ENCODE measurements at regions not wholly inside any gene's neighbourhood (a gene's known extent, or its start where the extent isn't known, plus 50 kb on each side); places are given as distances from the start of the nearest gene placed in this dataset.

GRCh38 chr3:64406271-64406670, 181.0 kb upstream of the PRICKLE2 start:
- Histone ChIP-seq H3K4me3 (ENCODE audit: low read length) (no peak overlapping the region), H3K9me3 (replicated peaks; ENCODE audit: low read length) (no peaks in the 10 kb centered on the region), H3K27me3 (ENCODE audit: control insufficient read depth, insufficient read depth, low read length) (peaks cover 3% of the 10 kb centered on the region)

GRCh38 chr3:64405211-64405835, 180.1 kb upstream of the PRICKLE2 start:
- H3K4me3 ChIP-seq (ENCODE audit: low read length) = no peak overlapping the region
- no peaks in the 10 kb centered on the region for H3K36me3 ChIP-seq (ENCODE audit: insufficient read depth, low read length)
- H3K4me2 ChIP-seq (ENCODE audit: low read length) = no peak overlapping the region
- no peak overlapping the region for H3K9ac ChIP-seq (ENCODE audit: low read depth, low read length)
- H3K9me3 ChIP-seq (replicated peaks; ENCODE audit: low read length) = no peaks in the 10 kb centered on the region
- no peaks in the 10 kb centered on the region for H3K4me1 ChIP-seq (ENCODE audit: control insufficient read depth, insufficient read depth, low read length)
- H3K27me3 ChIP-seq (ENCODE audit: control insufficient read depth, insufficient read depth, low read length) = peaks cover 3% of the 10 kb centered on the region

More at GRCh38 chr3:64406271-64406670, 181.0 kb upstream of the PRICKLE2 start:
- Histone ChIP-seq H3K36me3 (ENCODE audit: insufficient read depth, low read length) (no peaks in the 10 kb centered on the region), H3K9ac (ENCODE audit: low read depth, low read length) (no peak overlapping the region), H3K4me2 (ENCODE audit: low read length) (no peak overlapping the region), H3K4me1 (ENCODE audit: control insufficient read depth, insufficient read depth, low read length) (no peaks in the 10 kb centered on the region)

GRCh38 chr3:64400706-64401105, 175.4 kb upstream of the PRICKLE2 start:
- Histone ChIP-seq H3K36me3 (ENCODE audit: insufficient read depth, low read length) (no peaks in the 10 kb centered on the region), H3K9me3 (replicated peaks; ENCODE audit: low read length) (no peaks in the 10 kb centered on the region), H3K4me1 (ENCODE audit: control insufficient read depth, insufficient read depth, low read length) (no peaks in the 10 kb centered on the region), H3K9ac (ENCODE audit: low read depth, low read length) (no peak overlapping the region), H3K4me3 (ENCODE audit: low read length) (no peak overlapping the region), H3K27me3 (ENCODE audit: control insufficient read depth, insufficient read depth, low read length) (peaks cover 3% of the 10 kb centered on the region), H3K4me2 (ENCODE audit: low read length) (no peak overlapping the region)

- Histone ChIP-seq H3K4me2 (ENCODE audit: low read length) (no peak overlapping the region), H3K36me3 (ENCODE audit: insufficient read depth, low read length) (no peaks in the 10 kb centered on the region), H3K27me3 (ENCODE audit: control insufficient read depth, insufficient read depth, low read length) (no peaks in the 10 kb centered on the region), H3K4me1 (ENCODE audit: control insufficient read depth, insufficient read depth, low read length) (no peaks in the 10 kb centered on the region), H3K9me3 (replicated peaks; ENCODE audit: low read length) (no peaks in the 10 kb centered on the region), H3K9ac (ENCODE audit: low read depth, low read length) (no peak overlapping the region), H3K4me3 (ENCODE audit: low read length) (no peak overlapping the region)
Observed at GRCh38 chr3:64399205-64399800, 174.0 kb upstream of the PRICKLE2 start.

- Histone ChIP-seq H3K36me3 (ENCODE audit: insufficient read depth, low read length) (no peaks in the 10 kb centered on the region), H3K4me3 (ENCODE audit: low read length) (no peak overlapping the region), H3K4me2 (ENCODE audit: low read length) (no peak overlapping the region), H3K9ac (ENCODE audit: low read depth, low read length) (no peak overlapping the region), H3K9me3 (replicated peaks; ENCODE audit: low read length) (no peaks in the 10 kb centered on the region), H3K4me1 (ENCODE audit: control insufficient read depth, insufficient read depth, low read length) (no peaks in the 10 kb centered on the region), H3K27me3 (ENCODE audit: control insufficient read depth, insufficient read depth, low read length) (no peaks in the 10 kb centered on the region)
Observed at GRCh38 chr3:64398476-64398875, 173.2 kb upstream of the PRICKLE2 start.

- no peaks in the 10 kb centered on the region for H3K9me3 ChIP-seq (replicated peaks; ENCODE audit: low read length)
- no peaks in the 10 kb centered on the region for H3K27me3 ChIP-seq (ENCODE audit: control insufficient read depth, insufficient read depth, low read length)
- no peak overlapping the region for H3K9ac ChIP-seq (ENCODE audit: low read depth, low read length)
- H3K4me1 ChIP-seq (ENCODE audit: control insufficient read depth, insufficient read depth, low read length) = no peaks in the 10 kb centered on the region
- no peaks in the 10 kb centered on the region for H3K36me3 ChIP-seq (ENCODE audit: insufficient read depth, low read length)
- H3K4me3 ChIP-seq (ENCODE audit: low read length) = no peak overlapping the region
- H3K4me2 ChIP-seq (ENCODE audit: low read length) = no peak overlapping the region
Observed at GRCh38 chr3:64398006-64398405, 172.7 kb upstream of the PRICKLE2 start.

GRCh38 chr3:64397573-64397972, 172.3 kb upstream of the PRICKLE2 start:
- H3K4me2 ChIP-seq (ENCODE audit: low read length) = no peak overlapping the region
- H3K27me3 ChIP-seq (ENCODE audit: control insufficient read depth, insufficient read depth, low read length) = no peaks in the 10 kb centered on the region
- H3K4me1 ChIP-seq (ENCODE audit: control insufficient read depth, insufficient read depth, low read length) = no peaks in the 10 kb centered on the region
- no peaks in the 10 kb centered on the region for H3K9me3 ChIP-seq (replicated peaks; ENCODE audit: low read length)
- H3K36me3 ChIP-seq (ENCODE audit: insufficient read depth, low read length) = no peaks in the 10 kb centered on the region
- H3K4me3 ChIP-seq (ENCODE audit: low read length) = no peak overlapping the region
- no peak overlapping the region for H3K9ac ChIP-seq (ENCODE audit: low read depth, low read length)

GRCh38 chr3:64395490-64395889, 170.2 kb upstream of the PRICKLE2 start:
- no peak overlapping the region for H3K9ac ChIP-seq (ENCODE audit: low read depth, low read length)
- no peaks in the 10 kb centered on the region for H3K36me3 ChIP-seq (ENCODE audit: insufficient read depth, low read length)
- peaks cover 3% of the 10 kb centered on the region for H3K4me1 ChIP-seq (ENCODE audit: control insufficient read depth, insufficient read depth, low read length)
- no peak overlapping the region for H3K4me2 ChIP-seq (ENCODE audit: low read length)
- no peaks in the 10 kb centered on the region for H3K9me3 ChIP-seq (replicated peaks; ENCODE audit: low read length)
- no peak overlapping the region for H3K4me3 ChIP-seq (ENCODE audit: low read length)
- H3K27me3 ChIP-seq (ENCODE audit: control insufficient read depth, insufficient read depth, low read length) = no peaks in the 10 kb centered on the region

- Histone ChIP-seq H3K9me3 (replicated peaks; ENCODE audit: low read length) (no peaks in the 10 kb centered on the region), H3K36me3 (ENCODE audit: insufficient read depth, low read length) (no peaks in the 10 kb centered on the region), H3K4me2 (ENCODE audit: low read length) (no peak overlapping the region), H3K9ac (ENCODE audit: low read depth, low read length) (no peak overlapping the region), H3K4me3 (ENCODE audit: low read length) (no peak overlapping the region), H3K27me3 (ENCODE audit: control insufficient read depth, insufficient read depth, low read length) (no peaks in the 10 kb centered on the region), H3K4me1 (ENCODE audit: control insufficient read depth, insufficient read depth, low read length) (peaks cover 3% of the 10 kb centered on the region)
Observed at GRCh38 chr3:64393193-64393592, 167.9 kb upstream of the PRICKLE2 start.

- no peaks in the 10 kb centered on the region for H3K9me3 ChIP-seq (replicated peaks; ENCODE audit: low read length)
- H3K36me3 ChIP-seq (ENCODE audit: insufficient read depth, low read length) = no peaks in the 10 kb centered on the region
- H3K4me1 ChIP-seq (ENCODE audit: control insufficient read depth, insufficient read depth, low read length) = peaks cover 3% of the 10 kb centered on the region
- no peak overlapping the region for H3K4me2 ChIP-seq (ENCODE audit: low read length)
- H3K9ac ChIP-seq (ENCODE audit: low read depth, low read length) = no peak overlapping the region
- no peaks in the 10 kb centered on the region for H3K27me3 ChIP-seq (ENCODE audit: control insufficient read depth, insufficient read depth, low read length)
- no peak overlapping the region for H3K4me3 ChIP-seq (ENCODE audit: low read length)
Observed at GRCh38 chr3:64392001-64392400, 166.7 kb upstream of the PRICKLE2 start.

- H3K4me2 ChIP-seq (ENCODE audit: low read length) = no peak overlapping the region
- H3K36me3 ChIP-seq (ENCODE audit: insufficient read depth, low read length) = no peaks in the 10 kb centered on the region
- no peak overlapping the region for H3K4me3 ChIP-seq (ENCODE audit: low read length)
- no peaks in the 10 kb centered on the region for H3K9me3 ChIP-seq (replicated peaks; ENCODE audit: low read length)
- no peak overlapping the region for H3K9ac ChIP-seq (ENCODE audit: low read depth, low read length)
- no peaks in the 10 kb centered on the region for H3K27me3 ChIP-seq (ENCODE audit: control insufficient read depth, insufficient read depth, low read length)
- H3K4me1 ChIP-seq (ENCODE audit: control insufficient read depth, insufficient read depth, low read length) = peaks cover 3% of the 10 kb centered on the region
Observed at GRCh38 chr3:64390893-64391292, 165.6 kb upstream of the PRICKLE2 start.

GRCh38 chr3:64388886-64389285, 163.6 kb upstream of the PRICKLE2 start:
- Histone ChIP-seq H3K4me1 (ENCODE audit: control insufficient read depth, insufficient read depth, low read length) (peaks cover 3% of the 10 kb centered on the region), H3K36me3 (ENCODE audit: insufficient read depth, low read length) (no peaks in the 10 kb centered on the region), H3K27me3 (ENCODE audit: control insufficient read depth, insufficient read depth, low read length) (no peaks in the 10 kb centered on the region), H3K4me2 (ENCODE audit: low read length) (no peak overlapping the region), H3K9me3 (replicated peaks; ENCODE audit: low read length) (no peaks in the 10 kb centered on the region), H3K9ac (ENCODE audit: low read depth, low read length) (no peak overlapping the region), H3K4me3 (ENCODE audit: low read length) (no peak overlapping the region)

Data from skeletal muscle satellite cell (primary cell).